GF-D8 (cell line): ENCODE measurements at regions not wholly inside any gene's neighbourhood (a gene's known extent, or its start where the extent isn't known, plus 50 kb on each side); places are given as distances from the start of the nearest gene placed in this dataset.

Experiments used
- DNase-seq: peaks from one replicate; lab custom pipeline; 2025; lab: John Stamatoyannopoulos, UW

DNA sequence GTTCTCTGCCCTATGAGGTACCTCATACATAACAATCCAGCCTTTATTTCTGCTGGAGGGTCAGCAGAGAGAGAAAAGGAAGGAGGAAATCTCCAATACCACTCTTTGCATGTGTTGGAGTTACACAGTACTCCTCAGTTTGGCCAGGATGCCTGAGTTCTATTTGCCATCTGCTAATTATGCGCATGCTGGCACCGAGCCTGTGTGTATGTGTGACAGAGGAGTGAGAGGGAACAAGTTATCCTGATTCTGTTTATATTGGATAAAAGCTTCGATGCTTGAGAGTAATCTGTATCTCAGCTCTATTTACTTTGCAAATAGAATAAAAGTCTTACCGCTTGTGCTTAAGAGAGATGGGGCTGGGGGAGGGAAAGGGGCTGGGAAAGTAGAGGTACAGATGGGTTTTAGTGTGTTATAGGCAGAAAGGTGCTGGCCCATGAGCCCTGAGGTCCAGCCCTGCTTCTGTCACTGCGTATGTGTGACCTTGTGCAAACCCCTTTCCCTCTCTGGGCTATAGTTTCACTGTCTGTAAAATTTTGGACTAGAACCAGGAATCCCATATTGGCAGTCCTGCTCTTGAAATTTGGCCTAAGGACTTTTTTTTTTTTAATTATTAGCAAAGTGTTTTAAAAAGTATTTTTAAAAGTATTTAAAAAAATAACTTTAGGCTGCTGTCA lies 54.5 kb upstream of the PLXNA2 start:
- DNase-seq: no peak

DNA sequence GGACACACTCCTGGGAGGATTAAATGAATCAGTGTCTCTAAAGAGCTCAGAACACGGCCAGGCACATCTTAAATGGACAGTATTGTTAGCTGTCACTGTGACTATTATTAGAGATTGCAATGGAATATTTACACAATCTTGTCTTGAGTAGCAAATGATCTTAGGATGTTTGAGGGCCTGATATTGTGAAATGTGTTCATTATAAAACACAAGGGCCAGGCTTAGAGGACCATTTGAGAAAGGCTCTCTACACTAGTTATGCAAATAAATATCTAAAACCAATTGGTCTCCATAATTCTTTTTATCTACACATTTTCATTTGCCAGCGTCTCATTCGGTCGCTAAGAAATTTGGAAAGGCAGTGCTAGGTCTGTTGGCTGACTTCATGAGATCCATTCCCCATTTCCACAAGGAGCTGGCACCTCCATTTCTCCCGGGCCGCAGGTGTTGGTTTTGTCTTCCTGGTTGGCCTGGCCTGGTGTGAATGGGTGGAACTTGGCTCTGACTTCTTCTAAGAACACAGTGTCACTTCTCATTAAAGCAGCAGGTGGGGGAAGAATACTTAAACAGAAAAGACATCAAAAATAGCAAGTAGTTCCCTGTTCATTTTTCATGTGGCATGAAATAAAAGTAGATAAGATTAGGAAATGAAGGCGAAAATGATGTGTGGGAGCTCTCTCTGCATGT lies 56.0 kb upstream of the PLXNA2 start:
- DNase-seq: no peak

DNA sequence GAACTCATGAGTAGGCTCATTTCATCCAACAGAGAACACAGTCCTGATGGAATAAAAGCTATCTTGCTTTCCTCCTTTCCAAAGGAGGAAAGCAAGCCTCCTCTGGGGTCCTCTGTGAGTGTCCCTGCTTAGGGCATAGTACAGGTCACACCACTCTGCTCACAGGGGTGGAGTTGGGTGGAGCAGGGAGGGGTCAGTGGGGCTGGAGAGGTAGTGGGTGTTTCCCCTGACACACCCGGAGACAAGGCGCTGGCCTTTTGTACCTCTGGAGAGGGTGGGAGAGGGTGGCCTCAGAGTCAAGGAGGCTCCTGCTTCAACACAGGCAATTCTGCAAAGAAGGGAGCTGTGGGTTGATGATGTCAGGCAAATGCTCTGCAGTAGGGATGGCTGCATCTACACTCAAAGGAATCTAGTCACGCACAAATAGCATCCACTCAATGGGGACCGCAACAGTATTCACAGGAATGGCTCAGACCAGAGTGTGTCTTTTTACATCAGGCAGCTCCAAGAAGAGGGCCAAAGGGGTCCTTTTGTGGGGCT lies 58.6 kb upstream of the PLXNA2 start:
- DNase-seq: no peak

DNA sequence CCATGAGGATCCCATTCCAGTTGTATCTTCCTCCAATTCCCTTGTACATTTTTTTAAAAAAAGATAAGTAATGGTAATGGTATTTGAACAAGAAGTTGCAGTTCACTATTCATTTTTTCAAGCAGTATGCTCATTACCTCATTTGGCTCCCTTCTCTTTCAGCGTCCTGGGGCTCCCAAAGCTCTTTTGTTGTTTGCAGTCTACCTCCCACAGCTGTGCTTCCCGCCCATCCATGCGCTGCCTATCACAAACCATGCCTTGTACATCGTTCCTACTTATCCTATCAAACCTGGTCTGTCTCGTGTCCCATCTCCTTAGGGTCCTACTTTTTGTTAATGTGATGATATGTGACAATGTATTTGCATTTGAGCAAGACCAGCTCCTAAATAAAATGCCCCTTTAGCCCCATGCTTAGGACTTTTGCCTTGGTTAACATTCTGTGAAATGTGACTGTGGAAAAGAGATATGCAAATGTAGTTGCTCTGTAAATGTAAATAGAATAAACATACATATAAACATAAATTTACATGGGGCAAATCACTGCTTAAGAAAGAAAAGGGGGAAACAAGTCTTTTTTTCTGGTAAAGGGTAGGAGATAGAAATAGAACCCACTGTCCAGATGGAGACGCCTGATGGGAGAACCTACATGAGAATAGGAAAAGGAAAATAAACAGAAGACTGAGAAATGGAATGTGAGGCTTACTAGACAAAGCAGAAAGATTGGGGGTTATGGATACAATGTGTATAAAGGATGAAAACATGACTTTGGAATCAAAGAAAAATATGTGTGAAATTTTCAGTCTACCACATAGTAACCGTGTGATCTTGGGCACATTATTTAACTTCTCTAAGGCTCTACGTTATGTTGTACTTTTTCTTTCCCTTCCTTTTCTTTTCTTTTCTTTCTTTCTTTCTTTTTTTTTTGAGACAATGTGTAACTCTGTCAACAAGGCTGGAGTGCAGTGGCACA lies 59.8 kb upstream of the PLXNA2 start:
- DNase-seq: no peak

DNA sequence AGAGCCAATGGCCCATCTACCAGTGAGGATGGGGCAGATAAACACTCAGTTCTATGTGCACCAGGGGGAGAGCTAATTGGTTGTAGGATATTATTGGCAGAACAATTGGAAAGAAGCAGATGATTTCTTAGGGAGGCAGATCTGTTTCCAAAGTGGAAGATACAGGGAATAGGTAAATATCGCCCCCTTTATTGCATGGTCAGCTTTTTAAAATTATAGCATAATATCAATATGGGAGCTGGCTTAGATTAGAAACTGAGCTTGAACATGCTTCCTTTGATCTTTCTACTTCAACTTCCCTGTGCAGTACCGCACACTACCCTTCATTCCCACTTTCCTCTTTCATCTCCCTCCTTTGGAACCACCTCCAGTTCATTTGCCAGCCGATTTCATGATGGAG lies 64.0 kb upstream of the PLXNA2 start:
- no peak for DNase-seq

DNA sequence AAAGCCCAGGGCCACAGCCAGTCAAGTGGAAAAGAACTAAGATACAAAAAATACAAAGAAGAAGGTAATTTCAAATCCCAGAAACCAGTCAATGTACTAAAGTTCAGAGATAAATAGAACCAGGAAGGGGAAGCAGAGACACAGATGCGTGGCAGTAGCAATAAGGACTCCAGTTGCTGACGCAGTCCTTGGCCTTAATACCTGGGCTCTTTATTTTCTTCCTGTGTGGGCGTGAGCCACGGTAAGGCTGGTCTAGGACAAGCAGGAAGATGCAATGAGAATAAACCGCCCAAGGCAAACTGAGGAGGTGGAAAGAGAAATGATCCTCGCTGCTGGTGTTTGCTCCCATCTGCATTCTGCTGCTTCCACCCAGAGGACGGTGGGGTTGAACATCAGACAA lies 65.6 kb upstream of the PLXNA2 start:
- DNase-seq: no peak

DNA sequence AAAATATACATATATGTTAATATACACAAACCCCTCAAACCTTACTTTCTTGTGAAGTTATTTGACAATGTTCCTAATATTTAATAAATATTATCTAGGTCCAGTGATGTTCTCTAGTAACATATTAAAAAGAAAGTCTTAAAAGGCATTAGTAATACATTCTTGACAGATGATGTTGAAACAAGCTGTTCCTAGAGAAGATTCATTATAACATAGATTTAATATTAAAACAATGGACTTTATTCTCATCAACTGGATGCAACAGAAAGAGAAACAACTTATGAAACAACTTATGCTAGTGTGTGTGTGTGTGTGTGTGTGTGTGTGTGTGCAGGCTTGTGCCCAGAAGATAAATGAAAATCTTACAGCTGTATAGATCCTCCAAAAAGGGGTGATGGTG lies 68.5 kb upstream of the PLXNA2 start:
- no peak for DNase-seq

DNA sequence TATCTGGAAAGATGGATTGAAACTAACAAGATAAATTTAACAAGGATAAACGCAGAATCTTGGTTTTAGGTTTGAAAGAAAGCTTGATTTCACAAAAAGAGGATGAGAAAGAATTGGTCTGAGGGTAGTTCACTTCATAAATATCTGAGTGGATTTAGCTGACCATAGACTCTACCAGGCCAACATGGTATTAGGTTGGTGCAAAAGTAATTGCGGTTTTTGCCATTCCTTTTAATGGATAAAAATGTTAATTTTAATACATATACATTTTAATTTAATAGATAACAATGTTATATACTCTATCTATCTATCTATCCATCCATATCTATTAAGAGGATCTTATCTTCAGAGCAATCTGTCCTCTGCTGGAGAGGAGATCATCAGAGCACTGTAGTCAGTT lies 70.2 kb upstream of the PLXNA2 start:
- no peak for DNase-seq

DNA sequence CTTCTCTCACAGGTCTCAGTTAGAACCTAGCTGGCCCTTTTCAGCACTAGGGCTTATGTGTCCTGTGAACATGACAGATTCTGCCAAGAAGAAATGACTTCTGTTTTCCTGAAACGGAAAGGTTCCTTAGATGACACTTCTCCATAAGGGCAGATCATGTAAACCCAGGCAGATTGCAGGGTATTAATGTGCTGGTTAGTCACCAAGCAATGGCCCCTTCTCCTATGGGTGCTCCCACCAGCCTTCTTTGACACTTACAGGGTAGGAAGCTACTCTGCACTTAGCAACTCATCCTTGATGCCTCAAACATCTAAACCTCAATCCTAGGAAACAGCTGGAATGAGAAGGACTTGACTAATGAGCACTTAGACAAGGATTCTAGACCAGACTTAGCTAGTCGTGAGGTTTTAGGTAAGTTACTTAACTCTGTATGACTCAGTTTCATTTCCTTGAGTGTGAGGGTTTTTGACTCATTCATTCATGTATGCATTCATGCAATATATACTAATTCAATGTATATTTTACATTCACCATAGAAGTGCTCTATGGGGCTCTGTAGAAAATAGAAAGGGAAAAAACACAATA lies 74.1 kb upstream of the PLXNA2 start:
- no peak for DNase-seq

DNA sequence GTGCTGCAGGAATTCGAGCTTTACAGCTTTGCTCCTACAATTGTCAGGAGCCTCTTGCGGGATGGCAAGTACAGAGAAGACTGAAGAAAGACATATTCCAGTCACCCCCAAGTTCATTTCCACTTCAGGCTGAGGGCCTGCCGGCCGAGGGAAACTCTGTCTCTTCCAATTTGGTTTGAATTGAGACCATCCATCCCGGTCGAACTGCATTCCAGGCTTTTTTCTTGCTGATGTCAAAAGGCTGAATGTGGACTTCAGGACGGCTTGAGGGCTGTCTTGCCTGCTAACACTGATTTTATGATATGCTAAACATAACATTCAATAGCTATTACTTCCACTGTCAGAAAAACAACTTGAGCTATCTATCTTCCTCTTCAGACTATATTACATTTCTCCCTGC lies 79.8 kb upstream of the PLXNA2 start:
- no peak for DNase-seq

DNA sequence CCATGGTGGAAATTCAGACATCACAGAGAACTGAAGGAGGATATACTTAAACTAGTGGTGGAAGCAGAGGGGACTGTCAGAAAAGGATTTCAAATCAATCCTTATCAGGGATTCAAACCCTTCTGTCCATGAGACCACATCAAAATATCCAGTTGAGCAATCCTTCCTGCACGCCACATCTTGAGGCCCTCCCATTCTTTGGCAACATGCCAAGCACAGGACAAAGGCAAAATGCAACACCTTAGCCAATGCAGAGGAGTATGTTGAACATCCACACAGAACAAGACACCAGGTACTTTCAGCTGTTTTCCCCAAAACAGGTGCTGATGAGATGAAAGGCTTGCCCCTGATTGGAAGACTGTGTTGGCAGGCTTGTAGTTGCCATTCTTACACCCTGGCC lies 81.8 kb upstream of the PLXNA2 start:
- DNase-seq: no peak

DNA sequence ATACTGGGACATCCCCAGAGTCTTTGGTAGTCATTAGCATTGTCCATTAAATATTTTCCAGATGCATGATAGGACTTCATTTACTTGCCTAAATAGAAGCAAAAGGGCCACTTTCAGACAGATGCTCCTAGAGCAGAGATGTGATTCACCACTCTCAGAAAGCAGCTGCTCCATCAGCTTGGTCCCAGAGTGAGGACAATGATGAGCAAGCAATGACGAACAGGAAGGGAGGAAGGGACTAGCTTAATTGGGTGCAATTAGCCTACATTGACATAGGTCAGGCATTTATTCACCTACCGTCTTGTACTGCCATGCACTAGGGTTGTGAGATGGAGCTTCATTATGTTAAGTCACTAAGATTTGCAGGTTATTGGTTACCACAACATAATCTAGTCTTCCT lies 85.1 kb upstream of the PLXNA2 start:
- no peak for DNase-seq

DNA sequence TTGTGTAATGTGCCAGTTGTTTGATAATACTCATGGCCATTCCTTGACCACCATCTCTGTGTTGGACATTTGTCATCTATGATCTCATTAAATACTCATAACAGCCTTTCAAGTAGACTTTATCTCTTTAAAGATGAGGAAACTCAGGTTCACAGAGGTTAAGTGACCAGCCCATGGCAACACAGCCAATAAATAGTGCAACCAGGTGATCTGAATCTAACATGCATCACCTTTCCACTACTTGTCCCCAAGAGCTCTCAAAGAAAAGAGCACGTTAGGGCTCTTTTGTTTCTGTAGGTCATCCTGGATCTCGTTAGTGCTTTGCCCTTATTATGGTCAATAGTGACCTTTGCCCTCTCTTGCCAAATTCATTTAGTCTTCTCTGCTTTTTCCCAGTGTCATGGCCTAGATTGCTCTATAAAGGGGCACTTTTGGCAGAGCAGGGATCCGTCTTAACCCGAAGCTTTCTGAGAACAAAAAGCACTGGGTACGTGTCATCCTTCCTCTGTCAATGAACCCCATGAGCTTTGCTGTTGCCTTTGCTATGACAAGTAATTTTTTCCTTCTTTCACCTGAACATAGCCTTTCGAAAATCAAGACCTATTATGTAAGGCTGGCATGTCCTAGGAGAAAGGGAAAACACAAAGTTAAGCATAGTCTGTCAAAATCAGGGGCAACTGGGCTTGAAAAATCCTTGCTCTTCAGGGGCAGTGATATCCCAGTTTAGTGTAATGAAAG lies 88.0 kb upstream of the PLXNA2 start:
- no peak for DNase-seq

DNA sequence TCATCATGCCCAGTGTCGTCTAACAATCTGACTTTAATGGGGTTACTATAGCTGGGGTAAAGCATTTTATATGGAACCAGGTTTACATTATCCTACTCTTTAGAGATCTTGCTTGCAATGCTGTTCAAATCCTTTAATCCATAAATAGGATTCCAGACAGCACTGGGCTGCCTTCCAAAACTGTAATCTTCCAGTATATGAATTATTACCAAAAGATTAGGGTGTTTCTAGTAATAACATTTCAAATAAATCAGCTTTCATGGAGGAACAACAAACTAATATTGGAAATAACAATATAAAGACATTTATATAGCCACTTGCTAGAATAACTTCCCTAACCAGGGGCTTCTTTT lies 88.6 kb upstream of the PLXNA2 start:
- no peak for DNase-seq

DNA sequence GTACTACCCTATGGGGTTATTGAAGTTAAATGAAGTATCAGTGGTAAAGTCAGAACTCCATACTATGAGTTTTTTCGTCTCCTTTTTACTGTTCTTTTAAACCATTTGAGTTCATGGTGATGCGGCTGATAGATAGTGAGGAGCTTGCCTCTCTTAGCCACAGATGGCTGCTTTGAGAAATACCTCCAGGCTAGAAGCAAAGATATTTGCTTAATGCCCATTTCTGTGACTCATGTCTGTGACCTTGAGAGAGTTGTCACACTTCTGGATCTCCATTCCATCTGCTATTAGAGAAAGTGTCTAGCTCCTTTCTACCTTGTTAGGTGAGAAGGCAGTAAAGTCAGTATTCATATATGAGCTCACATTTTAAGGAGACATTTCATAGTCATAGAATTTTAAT lies 89.5 kb upstream of the PLXNA2 start:
- DNase-seq: no peak

DNA sequence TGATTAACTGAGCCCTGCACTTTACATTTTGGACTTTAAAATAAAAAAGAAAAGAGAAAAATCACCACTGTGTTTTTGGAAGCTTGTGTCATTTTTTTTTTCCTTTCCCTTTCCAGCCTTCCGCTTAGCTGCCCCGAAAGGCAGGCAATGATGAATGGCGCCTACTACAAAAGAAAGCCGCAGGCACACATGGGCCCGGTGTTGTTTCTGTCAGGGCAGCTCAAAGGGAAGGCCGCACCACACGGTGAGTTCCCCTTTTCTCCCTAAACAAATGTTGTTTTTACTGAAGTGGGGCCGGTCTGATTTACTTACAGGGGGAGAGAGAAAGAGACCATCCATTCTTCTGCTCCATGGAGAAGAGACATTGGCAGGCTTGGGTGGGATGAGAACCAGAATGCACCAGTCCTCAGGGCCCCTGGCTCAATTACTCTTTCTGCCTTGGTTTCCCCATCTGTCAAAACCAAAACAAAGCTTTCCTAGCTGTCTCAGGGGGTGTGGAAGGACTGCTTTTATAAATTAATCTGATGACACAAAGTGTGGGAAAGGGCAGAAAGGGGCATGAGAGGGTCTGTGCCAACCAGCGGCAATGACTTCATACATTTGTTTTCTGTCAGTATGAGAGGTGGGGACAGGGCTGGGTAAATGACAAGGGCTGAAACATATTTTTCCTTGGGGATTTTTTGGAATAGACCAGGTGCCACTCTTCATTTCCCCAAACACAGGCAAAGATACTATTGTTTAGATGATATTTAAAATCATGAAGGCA lies 91.4 kb upstream of the PLXNA2 start:
- no peak for DNase-seq

DNA sequence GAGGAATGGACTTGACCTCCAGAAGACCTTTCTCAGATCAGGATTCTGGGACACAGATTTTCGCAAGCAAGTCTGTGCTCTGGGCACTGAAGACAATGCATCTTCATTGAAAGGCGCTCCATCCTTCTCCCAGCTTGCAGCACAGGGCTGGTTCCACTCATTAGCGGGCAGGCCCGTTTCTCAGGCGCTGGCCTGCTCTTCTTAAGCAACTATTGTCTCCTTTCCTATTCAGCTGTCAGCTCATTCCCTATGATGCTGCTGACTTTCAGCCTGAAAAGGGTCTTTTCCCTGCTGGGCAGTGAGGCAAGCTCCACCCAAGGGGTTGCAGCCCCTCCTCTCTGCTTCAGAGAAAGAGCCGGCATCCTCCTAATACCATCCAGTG lies 91.9 kb upstream of the PLXNA2 start:
- DNase-seq: no peak

DNA sequence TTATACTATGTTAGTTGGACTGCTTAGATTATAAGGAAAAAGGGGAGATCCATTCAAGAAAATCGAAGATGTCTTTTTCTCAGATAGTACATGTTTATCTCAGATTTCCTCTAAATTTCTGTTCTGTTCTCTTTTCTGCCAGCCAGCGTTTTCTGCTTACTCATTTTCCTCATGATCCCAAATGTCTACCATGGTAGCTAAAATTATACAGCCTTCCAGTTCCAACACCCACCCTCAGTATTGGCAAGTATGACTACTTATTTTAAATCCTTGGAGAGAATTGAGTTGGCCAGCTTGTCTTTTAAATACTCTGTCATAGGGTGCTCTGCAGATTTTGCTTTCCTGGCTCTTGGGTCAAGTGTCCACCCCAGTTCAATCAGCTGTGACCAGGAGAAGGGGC lies 95.7 kb upstream of the PLXNA2 start:
- DNase-seq: no peak

DNA sequence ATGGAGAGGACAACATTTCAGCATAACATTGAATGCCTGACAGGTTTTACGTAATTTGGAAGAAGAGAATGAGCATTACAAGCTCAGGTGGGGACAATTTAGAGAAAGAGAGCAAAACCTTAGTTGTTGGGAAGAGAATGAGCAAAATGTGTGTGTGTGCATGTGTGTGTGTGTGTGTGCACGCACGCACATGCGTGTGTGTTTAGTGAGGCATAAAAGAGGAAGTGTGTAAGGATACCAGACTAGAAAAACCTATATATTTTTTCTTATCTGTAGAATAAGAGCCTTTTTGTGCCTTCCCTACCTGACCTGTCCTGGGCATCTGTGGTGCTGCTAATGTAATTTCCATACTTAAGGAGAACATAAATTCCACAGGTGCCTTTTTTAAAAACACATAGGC lies 99.0 kb upstream of the PLXNA2 start:
- no peak for DNase-seq

DNA sequence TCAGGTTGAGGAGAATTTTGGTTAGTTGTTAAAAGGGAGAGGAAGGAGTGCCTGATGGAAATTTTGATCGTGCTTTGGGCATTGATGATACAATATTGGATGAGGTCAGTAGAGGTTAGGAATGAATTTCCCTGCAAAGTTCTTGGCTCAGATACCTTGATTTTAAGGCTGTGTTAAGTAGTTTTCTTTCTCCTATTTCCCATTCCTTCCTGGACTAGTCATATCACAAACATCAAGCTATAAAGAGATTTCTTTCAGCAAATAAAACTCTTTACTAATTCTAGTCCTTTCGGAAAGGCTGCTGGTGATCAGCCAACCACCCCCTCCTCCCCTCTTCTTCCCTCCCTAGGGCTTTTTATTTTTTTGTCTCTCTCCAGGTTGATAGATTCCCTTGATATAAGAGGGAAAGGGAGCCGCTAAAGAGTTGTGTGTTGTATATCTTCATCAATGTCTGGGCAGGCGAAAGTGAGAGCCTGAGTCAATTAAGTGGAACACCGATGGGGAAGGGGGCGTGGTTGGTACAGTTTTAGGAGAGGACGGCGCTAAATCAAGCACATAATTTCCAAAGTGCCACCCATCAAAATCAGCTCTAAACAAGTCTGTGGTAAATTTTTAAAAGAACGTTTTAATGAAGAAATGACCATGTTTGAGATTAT lies 100.1 kb upstream of the PLXNA2 start:
- DNase-seq: no peak
